ENCODE measurements at regions not wholly inside any gene's neighbourhood (a gene's known extent, or its start where the extent isn't known, plus 50 kb on each side); places are given as distances from the start of the nearest gene placed in this dataset.

- no peak for DNase-seq
Measured at GRCh38 chr9:80401243-80401642, 829.5 kb downstream of the TLE4 start.

DNA sequence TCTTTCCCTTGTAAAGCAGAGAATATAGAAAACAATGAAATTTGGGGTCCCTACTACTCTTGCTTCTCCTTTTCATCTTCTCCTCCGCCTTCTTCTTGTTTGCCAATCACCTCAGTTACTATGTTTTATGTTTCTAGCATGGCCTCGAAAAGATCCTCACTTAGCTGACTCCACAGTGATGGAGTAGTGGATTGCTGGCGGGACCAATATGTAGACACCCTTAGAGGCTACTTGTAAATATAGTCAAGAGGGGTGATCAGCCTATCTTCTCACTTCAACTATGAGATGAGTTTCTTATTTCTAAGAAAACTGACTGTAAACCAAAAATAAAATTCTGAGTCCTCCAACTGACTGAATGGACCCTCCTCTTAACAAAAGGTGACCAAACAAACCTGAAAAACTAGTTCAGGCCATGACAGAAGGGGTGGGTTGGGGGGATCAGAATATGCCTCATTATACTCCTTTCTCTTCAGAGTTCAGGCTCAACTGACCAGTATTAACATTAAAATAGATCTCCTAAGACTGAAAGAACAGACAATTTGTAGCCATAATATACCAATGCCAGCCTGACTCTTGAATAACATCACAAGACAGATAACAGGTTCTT, 829.0 kb downstream of the TLE4 start:
- DNase-seq, result no peak

DNA sequence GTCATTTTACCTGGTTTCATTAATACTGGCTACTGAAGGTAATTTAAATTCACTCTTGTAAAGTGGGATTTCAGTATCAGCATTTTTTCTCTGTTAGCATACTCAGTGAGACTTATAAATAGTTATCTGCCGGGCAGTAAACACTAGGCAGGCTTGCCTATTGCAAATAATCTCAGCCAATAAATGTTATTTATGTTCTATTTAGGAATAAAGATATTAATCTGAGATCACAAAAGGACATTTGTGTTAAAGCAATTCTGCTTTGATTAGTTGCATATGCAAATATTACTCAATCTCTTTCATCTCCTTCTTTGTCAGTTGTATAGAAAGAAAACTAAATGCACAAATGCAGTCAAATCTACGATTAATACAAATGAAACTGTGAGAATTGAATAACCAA, 827.8 kb downstream of the TLE4 start:
- DNase-seq, result no peak

DNA sequence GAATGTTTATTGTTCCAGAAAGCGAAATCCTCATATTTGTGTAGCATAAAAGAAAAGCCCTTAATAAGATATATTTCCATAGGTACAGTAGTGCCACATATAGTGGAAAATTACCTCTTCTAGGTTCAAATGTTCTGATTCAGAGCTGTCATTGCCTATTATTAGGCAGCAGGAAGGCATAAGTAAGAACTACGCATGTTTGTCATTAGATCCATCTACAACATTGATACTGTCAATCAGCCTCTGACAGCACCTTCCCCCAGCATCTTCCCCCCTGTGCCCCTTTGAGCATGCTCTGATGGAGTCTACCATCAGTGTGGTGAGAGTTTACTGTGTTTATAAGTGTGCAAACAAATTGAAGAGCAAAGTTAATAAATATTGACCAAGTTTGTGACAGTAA, 816.1 kb downstream of the TLE4 start:
- DNase-seq, result no peak

DNA sequence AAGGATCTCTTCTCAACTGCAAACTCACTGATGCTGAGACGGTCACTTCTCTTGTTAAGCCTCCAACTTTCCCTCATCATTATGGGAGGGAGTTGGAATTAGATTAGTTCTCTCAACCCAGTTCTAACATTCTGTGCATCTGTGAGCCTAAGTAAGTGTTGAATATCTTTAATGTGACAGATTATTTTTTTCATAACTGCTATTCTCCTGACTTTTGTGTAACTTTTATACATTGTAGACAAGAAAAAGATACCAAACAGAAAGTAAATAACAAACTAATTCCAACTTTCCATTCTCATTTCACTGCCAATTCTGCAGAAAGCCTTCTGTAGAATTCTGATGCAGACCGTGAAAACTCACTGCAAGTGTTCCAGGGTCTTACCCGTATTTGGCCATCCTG, 813.5 kb downstream of the TLE4 start:
- DNase-seq, result no peak

- DNase-seq, result no peak
Measured at GRCh38 chr9:80383331-80383730, 811.6 kb downstream of the TLE4 start.

GRCh38 chr9:80382211-80382891, 810.6 kb downstream of the TLE4 start:
- DNase-seq, result no peak

GRCh38 chr9:80380301-80380700, 808.5 kb downstream of the TLE4 start:
- no peak for DNase-seq

- DNase-seq, result no peak
Measured at GRCh38 chr9:80378669-80379293, 807.0 kb downstream of the TLE4 start.

DNA sequence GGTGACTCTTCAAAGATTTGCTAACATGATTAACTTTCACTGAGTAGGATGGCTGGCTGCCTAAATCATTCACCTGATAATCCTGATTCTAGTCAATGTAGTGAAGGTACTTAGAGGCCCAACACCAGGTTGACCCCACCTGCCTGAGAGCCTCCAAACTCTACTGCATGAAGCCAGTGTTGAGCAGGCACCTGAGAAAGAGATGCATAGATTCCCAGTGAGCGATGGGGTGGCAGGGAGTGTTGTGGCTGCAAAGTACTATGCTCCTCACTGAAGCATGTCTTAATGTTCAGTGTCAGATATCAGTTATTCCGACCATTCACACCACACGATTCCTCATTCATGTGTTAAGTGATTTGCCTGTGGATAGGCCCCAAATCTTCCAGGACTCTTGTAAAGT, 804.4 kb downstream of the TLE4 start:
- DNase-seq, result no peak

DNA sequence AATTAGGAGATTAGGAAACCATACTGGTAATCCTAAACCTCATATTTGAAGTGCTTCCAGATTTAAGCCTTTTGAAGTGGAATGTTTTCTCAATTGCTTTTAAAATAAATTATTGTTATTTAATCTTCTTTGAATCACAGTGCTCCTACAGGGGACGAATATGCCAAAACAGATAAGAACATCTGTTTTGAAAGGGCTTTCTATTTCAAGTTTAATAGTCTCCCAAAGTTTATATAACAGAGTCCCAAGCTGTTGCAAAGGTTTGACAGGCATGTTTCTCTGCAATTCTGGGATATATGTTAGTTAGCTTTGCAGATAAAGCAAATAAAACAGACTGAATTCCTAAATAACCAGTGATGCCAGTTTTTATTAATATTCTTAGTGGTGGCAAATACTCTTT, 803.7 kb downstream of the TLE4 start:
- no peak for DNase-seq

- no peak for DNase-seq
Measured at GRCh38 chr9:80369641-80370040, 797.9 kb downstream of the TLE4 start.

GRCh38 chr9:80366626-80367025, 794.9 kb downstream of the TLE4 start:
- DNase-seq, result no peak

DNA sequence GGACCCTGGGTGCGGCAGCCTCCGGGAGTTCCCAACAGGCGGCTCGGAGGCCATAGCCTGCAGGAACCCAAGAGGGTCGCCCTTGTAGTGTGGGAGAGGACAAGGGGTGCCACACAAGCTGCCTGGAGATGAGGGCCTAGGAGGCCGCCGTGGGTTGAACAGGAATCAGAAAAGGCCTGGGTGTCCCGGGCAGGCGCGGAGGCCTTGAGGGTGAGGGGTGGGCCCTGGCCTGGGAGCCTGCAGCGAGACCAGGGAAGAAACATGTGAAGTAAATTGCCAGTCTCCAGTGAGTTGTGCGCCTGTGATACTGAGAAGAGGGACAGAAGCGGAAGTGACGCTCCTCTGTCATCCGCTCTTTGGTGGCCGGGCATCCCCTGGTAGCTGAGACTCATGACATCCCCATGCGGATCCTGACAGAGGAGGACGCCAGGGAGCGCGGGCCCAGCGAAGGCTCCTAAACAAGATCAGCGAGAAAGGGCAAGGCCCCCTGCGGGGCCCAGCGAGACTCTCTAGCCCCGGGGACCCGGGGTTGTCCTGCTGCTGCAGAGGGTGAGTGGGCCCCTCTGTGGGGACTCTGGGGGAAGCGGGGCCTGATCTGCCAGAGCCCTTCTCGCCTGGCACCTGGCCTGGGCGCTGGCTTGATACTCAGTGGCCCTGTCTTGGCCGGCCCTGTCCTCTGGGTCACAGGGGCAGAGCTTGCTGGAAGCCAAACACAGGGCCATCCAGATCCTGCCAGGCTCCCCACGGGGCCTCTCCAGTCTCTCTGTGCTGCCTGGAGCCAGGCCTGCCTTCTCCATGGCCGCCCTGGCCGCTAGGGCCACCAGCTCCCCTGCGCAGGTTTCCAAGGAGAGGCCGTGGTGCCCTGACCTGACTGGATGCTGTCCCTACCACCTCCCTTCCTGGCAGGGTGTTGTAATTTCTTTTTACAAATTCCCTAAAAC, 788.4 kb downstream of the TLE4 start:
- no peak for DNase-seq

DNA sequence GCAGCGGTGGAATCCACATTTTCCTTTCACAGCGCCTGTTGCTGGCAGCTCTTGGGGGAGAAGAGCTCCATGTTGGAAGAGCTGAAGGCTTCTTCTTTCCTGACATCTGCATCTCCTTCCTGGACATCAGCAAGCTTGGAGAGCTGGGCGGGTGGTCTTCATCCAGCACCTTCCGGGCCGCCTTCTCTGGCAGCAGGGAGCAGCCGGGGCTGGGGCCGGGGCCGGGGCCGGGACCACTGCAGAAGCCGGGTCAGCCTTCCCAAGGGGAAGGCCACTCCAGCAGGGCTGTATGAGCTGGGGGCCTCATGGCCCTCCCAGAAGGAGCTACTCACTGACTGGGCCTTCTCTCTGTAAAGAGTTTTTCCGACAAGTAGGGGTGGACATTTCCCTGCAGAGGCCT, 787.5 kb downstream of the TLE4 start:
- DNase-seq, result no peak

DNA sequence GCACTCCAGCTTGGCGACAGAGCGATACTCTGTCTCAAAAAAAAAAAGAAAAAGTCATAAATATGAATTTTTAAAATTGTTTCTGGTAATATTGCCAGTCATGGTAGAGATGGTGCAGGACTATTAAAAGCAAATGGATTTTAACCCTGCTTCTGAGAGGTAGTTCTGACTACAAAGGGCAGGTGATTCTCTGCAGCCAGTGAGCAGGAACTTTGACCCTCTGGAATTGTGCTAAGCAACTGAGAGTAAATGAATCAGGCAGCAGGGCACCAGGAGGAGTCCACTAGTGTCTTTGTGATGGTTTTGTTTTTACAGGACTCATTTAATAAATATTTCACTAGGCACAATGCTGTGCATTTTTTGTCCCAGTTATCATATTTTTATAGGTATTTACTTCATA, 781.2 kb downstream of the TLE4 start:
- DNase-seq, result no peak

- no peak for DNase-seq
Measured at GRCh38 chr9:80351612-80352011, 779.8 kb downstream of the TLE4 start.

DNA sequence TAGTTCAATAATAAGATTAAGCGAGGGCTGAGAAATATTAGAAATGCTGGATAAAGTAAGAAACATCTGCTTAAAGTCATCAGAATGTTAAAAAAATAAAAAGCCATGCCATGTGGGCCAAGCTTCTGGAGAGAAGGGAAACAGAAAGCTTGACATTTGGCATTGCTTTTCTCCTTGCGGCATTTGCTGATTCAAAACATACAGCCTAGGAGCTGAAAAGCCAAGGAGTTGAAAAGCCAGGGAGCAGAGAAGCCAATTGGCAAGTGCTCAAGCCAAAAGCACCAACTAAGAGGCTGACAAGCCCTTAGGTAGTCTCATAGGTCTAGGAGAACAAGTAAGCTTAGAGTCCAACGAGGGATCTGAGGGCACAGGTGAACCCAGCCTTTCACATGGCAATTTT, 754.3 kb downstream of the TLE4 start:
- no peak for DNase-seq

DNA sequence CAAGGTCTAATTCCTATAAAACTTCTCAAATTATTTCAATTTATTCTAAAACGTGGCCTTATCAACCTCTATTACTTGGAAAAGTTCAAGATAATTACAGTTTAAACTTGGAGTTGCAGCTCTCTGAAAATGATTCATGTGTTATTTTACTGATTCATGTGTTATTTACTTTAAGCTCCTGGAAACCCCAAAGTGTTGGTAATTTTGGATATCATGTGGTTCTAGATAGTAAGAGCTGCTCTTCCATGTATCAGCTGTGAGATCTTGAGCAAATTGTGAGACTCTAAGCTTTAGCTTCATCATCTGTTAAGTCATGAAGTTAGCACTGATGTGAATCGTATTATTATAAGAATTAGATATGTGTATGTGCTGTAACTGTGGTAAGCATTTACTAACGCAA, 749.2 kb downstream of the TLE4 start:
- DNase-seq, result no peak

GRCh38 chr9:80320480-80320879, 748.7 kb downstream of the TLE4 start:
- DNase-seq, result no peak

DNA sequence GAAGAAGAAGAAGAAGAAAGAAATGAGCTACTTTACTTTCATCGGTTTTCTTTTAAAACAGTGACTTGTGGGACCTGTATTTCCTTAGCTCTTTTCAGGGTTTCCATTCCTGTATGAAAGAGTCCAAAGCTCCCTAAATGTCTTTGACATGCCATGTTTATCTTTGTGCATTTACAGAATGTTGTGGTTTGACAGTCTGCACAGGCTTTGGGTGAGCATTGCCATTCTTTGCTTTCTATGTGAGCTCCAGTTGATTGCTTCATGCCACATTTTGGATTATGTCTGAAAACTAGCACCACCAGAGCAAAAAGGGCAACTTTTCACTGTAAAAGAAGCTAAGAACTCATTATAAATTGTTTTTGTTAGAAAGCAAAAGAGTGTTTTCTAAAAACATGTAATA, 733.4 kb downstream of the TLE4 start:
- no peak for DNase-seq

DNA sequence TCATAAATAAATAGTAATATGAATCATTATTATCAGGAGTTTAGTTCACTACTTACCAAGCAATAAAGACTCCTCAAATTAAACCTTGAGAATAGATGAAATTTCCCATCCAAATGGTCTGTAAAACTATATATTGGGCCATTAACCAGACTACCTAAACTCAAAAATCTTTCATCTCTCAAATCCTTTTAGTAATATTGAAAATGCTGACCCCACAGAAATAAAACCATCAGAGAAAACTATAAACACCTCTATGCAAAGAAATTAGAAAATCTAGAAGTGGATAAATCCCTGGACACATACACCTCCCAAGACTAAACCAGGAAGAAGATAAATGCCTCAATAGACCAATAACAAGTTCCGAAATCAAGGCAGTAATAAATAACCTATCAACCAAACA, 723.2 kb downstream of the TLE4 start:
- DNase-seq, result no peak

- DNase-seq, result no peak
Measured at GRCh38 chr9:80294318-80294717, 722.6 kb downstream of the TLE4 start.

GRCh38 chr9:80292231-80292630, 720.5 kb downstream of the TLE4 start:
- no peak for DNase-seq
